Right lobe of liver (tissue), 6 donors: ENCODE measurements at regions not wholly inside any gene's neighbourhood (a gene's known extent, or its start where the extent isn't known, plus 50 kb on each side); places are given as distances from the start of the nearest gene placed in this dataset.

Experiments used
- ATAC-seq, 4 donors: fragments of 200-7000 bp; cut with Tn5 transposase; one replicate each; pipeline ENCODE4 v1.9.1; 2020; ENCODE audit warnings: mild to moderate bottlenecking in 4 of 4, moderate library complexity in 4 of 4
- DNase-seq, 3 donors: peaks; one replicate each; pipeline ENCODE4 v3.0.0-alpha.2; 2020
- H3K27ac ChIP-seq, 3 donors: fragments of 200-600 bp; one replicate each; pipeline ENCODE4 v1.8.0; 2022
- H3K27me3 ChIP-seq, 2 donors: fragments of 200-600 bp; one replicate each; pipeline ENCODE4 v1.8.0; 2022
- H3K36me3 ChIP-seq, 4 donors: fragments of 200-600 bp; sonication (generic) in 1 of 4; one replicate each; pipeline versions ENCODE4 v1.5.1 to v1.8.0; 2017 to 2022; ENCODE audit warnings: control low read depth in 1 of 4
- H3K4me1 ChIP-seq, 4 donors: fragments of 200-600 bp; sonication (generic) in 1 of 4; one replicate each; pipeline versions ENCODE4 v1.5.1 to v1.8.0; 2017 to 2022; ENCODE audit warnings: control low read depth in 1 of 4
- H3K4me3 ChIP-seq, 3 donors: fragments of 200-600 bp; one replicate each; pipeline ENCODE4 v1.8.0; 2022
- H3K9me3 ChIP-seq, 4 donors: fragments of 200-600 bp; sonication (generic) in 1 of 4; one replicate each; pipeline versions ENCODE4 v1.5.1 to v1.8.0; 2017 to 2022; ENCODE audit warnings: control low read depth in 1 of 4
- CTCF ChIP-seq, 4 donors: fragments of 200-600 bp in 3 of 4; fragments of 450-650 bp in 1 of 4; IDR thresholded peaks; one replicate each; pipeline versions ENCODE4 v1.5.1 to v1.8.0; 2016 to 2022; ENCODE audit warnings: antibody characterized with exemption in 4 of 4, mild to moderate bottlenecking in 2 of 4
- POLR2A ChIP-seq: fragments of 450-650 bp; IDR thresholded peaks from one replicate; pipeline ENCODE4 v1.6.1; 2017; ENCODE audit warnings: antibody characterized with exemption, mild to moderate bottlenecking
- WGBS: methylation state at CpG from one replicate; pipeline ENCODE4 v1.1.6; 2018; ENCODE audit warnings: low coverage, low lambda C conversion rate; ENCODE audit not compliant: insufficient coverage; ENCODE audit errors: missing lambda C conversion rate; 5-methylcytosine and 5-hydroxymethylcytosine counted together
- intact Hi-C, 2 donors: fragments of 100-400 bp; cut with DNase I; formaldehyde crosslinking; loops; one replicate each; pipeline versions ENCODE4 v1.11.2 to v1.14.1; 2022
- donor health status: DM: no; HTN: yes; CAD: no.
- donor health status: DM: no; HTN: no; CAD: no.
- donor health status: DM: no; HTN: no; CAD: no.
- donor health status: DM: no; HTN: yes; CAD: no.
- donor health status: DM: no; HTN: yes; CAD: no.

- TF ChIP-seq CTCF (IDR thresholded peaks at IDR 0.05) (no peak), POLR2A (no peak)
- Histone ChIP-seq H3K27me3 (no peaks in the 10 kb centered on the region), H3K4me1 (no peaks in the 10 kb centered on the region), H3K4me3 (no peak overlapping the region), H3K27ac (no peak overlapping the region), H3K36me3 (no peaks in the 10 kb centered on the region), H3K9me3 (no peaks in the 10 kb centered on the region)
- intact Hi-C loops: no loop called here
- DNase-seq (no peak), ATAC-seq (no peak)
- 100% methylated on average over 1 of the region's 3 CpGs for WGBS
These were observed 92.4 kb upstream of the CHST9 start for GRCh38 chr18:27277554-27277953.

GRCh38 chr18:27276886-27277285, 91.8 kb upstream of the CHST9 start:
- H3K4me3 ChIP-seq: no peak overlapping the region
- H3K4me1 ChIP-seq: no peaks in the 10 kb centered on the region
- H3K9me3 ChIP-seq: no peaks in the 10 kb centered on the region
- intact Hi-C loops: no loop called here
- DNase-seq (no peak), ATAC-seq (no peak)
- WGBS: 51% methylated on average over 2 of the region's 6 CpGs
- no peak overlapping the region for H3K27ac ChIP-seq
- H3K36me3 ChIP-seq: no peaks in the 10 kb centered on the region
- H3K27me3 ChIP-seq: no peaks in the 10 kb centered on the region
- TF ChIP-seq CTCF (IDR thresholded peaks at IDR 0.05) (no peak), POLR2A (no peak)

- no peaks in the 10 kb centered on the region for H3K27me3 ChIP-seq
- WGBS: 8% methylated on average over 2 of the region's 2 CpGs
- no peaks in the 10 kb centered on the region for H3K4me1 ChIP-seq
- ATAC-seq: peak; percentile 18 to 66 (median 44)
- no peaks in the 10 kb centered on the region for H3K36me3 ChIP-seq
- no peak overlapping the region for H3K27ac ChIP-seq
- H3K4me3 ChIP-seq: no peak overlapping the region
- intact Hi-C loops: no loop called here
- DNase-seq: no peak
- no peaks in the 10 kb centered on the region for H3K9me3 ChIP-seq
- TF ChIP-seq POLR2A (no peak), CTCF (IDR thresholded peaks at IDR 0.05) (no peak)
These were observed 91.4 kb upstream of the CHST9 start for GRCh38 chr18:27276479-27276878.

GRCh38 chr18:27274901-27275300, 89.8 kb upstream of the CHST9 start:
- intact Hi-C loops: no loop called here
- Histone ChIP-seq H3K9me3 (no peaks in the 10 kb centered on the region), H3K27ac (no peak overlapping the region), H3K4me1 (no peaks in the 10 kb centered on the region), H3K27me3 (no peaks in the 10 kb centered on the region), H3K4me3 (no peak overlapping the region), H3K36me3 (no peaks in the 10 kb centered on the region)
- DNase-seq: no peak
- no peak for ATAC-seq
- TF ChIP-seq POLR2A: no peak
- TF ChIP-seq CTCF (IDR thresholded peaks at IDR 0.05): no peak
- 88% methylated on average over 3 of the region's 3 CpGs for WGBS

GRCh38 chr18:27270508-27270907, 85.4 kb upstream of the CHST9 start:
- intact Hi-C loops: no loop called here
- no peak overlapping the region for H3K4me3 ChIP-seq
- H3K36me3 ChIP-seq: no peaks in the 10 kb centered on the region
- no peaks in the 10 kb centered on the region for H3K9me3 ChIP-seq
- no peaks in the 10 kb centered on the region for H3K27me3 ChIP-seq
- 94% methylated on average over 2 of the region's 2 CpGs for WGBS
- no peaks in the 10 kb centered on the region for H3K4me1 ChIP-seq
- no peak for ATAC-seq
- no peak for TF ChIP-seq CTCF (IDR thresholded peaks at IDR 0.05)
- no peak for TF ChIP-seq POLR2A
- DNase-seq: no peak
- no peak overlapping the region for H3K27ac ChIP-seq
